ENCODE measurements at regions not wholly inside any gene's neighbourhood (a gene's known extent, or its start where the extent isn't known, plus 50 kb on each side); places are given as distances from the start of the nearest gene placed in this dataset.

GRCh38 chr5:124623265-124623664, 123.2 kb downstream of the ZNF608 start:
- TF ChIP-seq CTCF (IDR thresholded peaks at IDR 0.05) (no peak), POLR2A (IDR thresholded peaks at IDR 0.05) (no peak)
